ENCODE measurements at regions not wholly inside any gene's neighbourhood (a gene's known extent, or its start where the extent isn't known, plus 50 kb on each side); places are given as distances from the start of the nearest gene placed in this dataset.
A peak's percentile ranks its signal among the peaks of the same experiment; 100 is the strongest.
"Not testable (repeated sequence)": the region's sequence is repeated elsewhere in the genome, so short reads cannot be mapped to it uniquely, and the experiment has no call there.

- TF ChIP-seq FOXK1 (CRISPR knock-in tag; IDR thresholded peaks at IDR 0.05; ENCODE audit: borderline replicate concordance) (no peak), ZNF589 (CRISPR knock-in tag; IDR thresholded peaks at IDR 0.05; ENCODE audit: low read depth) (no peak), RBM25 (IDR thresholded peaks at IDR 0.05; ENCODE audit: low read depth, low read length, severe bottlenecking) (peak; percentile 50), ZNF583 (CRISPR knock-in tag; IDR thresholded peaks at IDR 0.05) (no peak), ZBTB7A (IDR thresholded peaks at IDR 0.05; ENCODE audit: borderline replicate concordance, control insufficient read depth, low read depth, low read length) (no peak), TFE3 (CRISPR knock-in tag; IDR thresholded peaks at IDR 0.05) (no peak), THAP12 (CRISPR knock-in tag; IDR thresholded peaks at IDR 0.05) (no peak), USF2 (CRISPR knock-in tag; IDR thresholded peaks at IDR 0.05) (no peak), ZNF263 (CRISPR knock-in tag; IDR thresholded peaks at IDR 0.05; ENCODE audit: borderline replicate concordance) (no peak), KDM5B (IDR thresholded peaks at IDR 0.05; ENCODE audit: insufficient replicate concordance, low read depth, low read length) (no peak)
These were observed 155.4 kb upstream of the IQSEC1 start (continued) for GRCh38 chr3:13228584-13228983.

GRCh38 chr3:13228169-13228568 is 154.9 kb upstream of the IQSEC1 start:
- DNase-seq (ENCODE audit: extremely low read depth in 1 of 4, low spot score in 3 of 4); H3K27ac ChIP-seq (ENCODE audit: extremely low read depth, low read depth, low read length); in situ Hi-C loops (cut with MboI); H3K79me2 ChIP-seq (ENCODE audit: control insufficient read depth, insufficient read depth, low read length); H3K4me3 ChIP-seq; H3K4me1 ChIP-seq (replicated peaks in 1 of 2; ENCODE audit: control insufficient read depth in 2 of 2, insufficient read depth in 2 of 2, low read length in 2 of 2); H3K9ac ChIP-seq (ENCODE audit: insufficient read depth in 1 of 2, low read depth in 2 of 2, low read length in 2 of 2); H3K4me2 ChIP-seq (ENCODE audit: insufficient read depth, low read length); BruUV-seq (replicated peaks); H3K9me1 ChIP-seq (ENCODE audit: control insufficient read depth, insufficient read depth, low read length); H3K36me3 ChIP-seq (ENCODE audit: control insufficient read depth, insufficient read depth, low read length); FAIRE-seq; ATAC-seq; H2AFZ ChIP-seq (ENCODE audit: low read depth, low read length); CTCF ChIA-PET (ENCODE audit: low intra/inter-chr PET ratio); H3K9me3 ChIP-seq (replicated peaks; ENCODE audit: control insufficient read depth, insufficient read depth, low read depth, low read length): not testable (repeated sequence)
- intact Hi-C loops (cut with micrococcal nuclease) = loop anchor here (10.0 kb wide), 1 partner anchor 417 kb away; no protein-coding TSS in a partner anchor
- WGBS (ENCODE audit: insufficient coverage, low coverage, missing lambda C conversion rate) = 20% methylated on average over 10 of the region's 12 CpGs
- Histone ChIP-seq H3K27me3 (ENCODE audit: control insufficient read depth in 2 of 2, insufficient read depth in 2 of 2, low read length in 2 of 2) (peaks cover 16 to 51% of the 10 kb centered on the region in 2 experiments; a peak in 4 of 5 replicates), H4K20me1 (replicated peaks; ENCODE audit: control insufficient read depth, insufficient read depth, low read length) (peaks cover 11% of the 10 kb centered on the region; the same call in 1 of the 2 replicates)
- POLR2A ChIA-PET = interaction anchor here (1.4 kb wide), 1 partner anchor 10 kb away, joined by 4 read pairs; no protein-coding TSS in a partner anchor

All from K562 (cell line).